Pancreas (tissue), 10 donors: ENCODE measurements at regions not wholly inside any gene's neighbourhood (a gene's known extent, or its start where the extent isn't known, plus 50 kb on each side); places are given as distances from the start of the nearest gene placed in this dataset.

Source experiments
- ATAC-seq, 4 donors: fragments of 200-7000 bp; cut with Tn5 transposase; one replicate each; pipeline versions ENCODE4 v1.8.0 to v1.9.1; 2020; ENCODE audit warnings: mild to moderate bottlenecking in 4 of 4, moderate library complexity in 4 of 4
- DNase-seq, 6 donors: peaks; one replicate each; pipeline ENCODE4 v3.0.0-alpha.2; 2020
- FAIRE-seq: peaks from 2 replicates; lab custom pipeline; 2012; peaks lifted over from hg19 to GRCh38; lab: Jason Lieb, UNC
- H3K27ac ChIP-seq, 4 donors: fragments of 200-600 bp; sonication (generic); 1 replicate in 3 of 4; 2 replicates in 1 of 4; pipeline versions ENCODE4 v1.5.0 to v1.8.0; 2020
- H3K27me3 ChIP-seq, 4 donors: fragments of 200-600 bp; one replicate each; pipeline ENCODE4 v1.8.0; 2021
- H3K36me3 ChIP-seq, 3 donors: fragments of 200-600 bp; sonication (generic) in 1 of 3; one replicate each; pipeline versions ENCODE4 v1.5.0 to v1.8.0; 2020 to 2021
- H3K4me1 ChIP-seq, 3 donors: fragments of 200-600 bp; one replicate each; pipeline ENCODE4 v1.8.0; 2021
- H3K4me3 ChIP-seq, 4 donors: fragments of 200-600 bp; sonication (generic) in 2 of 4; one replicate each; pipeline versions ENCODE4 v1.5.0 to v1.8.0; 2020 to 2021
- H3K9me3 ChIP-seq, 4 donors: fragments of 200-600 bp; one replicate each; pipeline ENCODE4 v1.8.0; 2021
- WGBS, 2 donors: extraction: QIAGEN DNeasy Blood & Tissue Kit; methylation state at CpG; one replicate each; pipeline ENCODE4 v1.1.7; 2013; 5-methylcytosine and 5-hydroxymethylcytosine counted together
- intact Hi-C, 3 donors: fragments of 100-400 bp; cut with DNase I; formaldehyde crosslinking; loops; one replicate each; pipeline versions ENCODE4 v1.11.1 to v1.14.2; 2022
- TF ChIP-seq, protein P1 (sequence below), 4 donors: fragments of 200-600 bp; sonication (generic) in 3 of 4; IDR thresholded peaks; one replicate each; pipeline versions ENCODE4 v1.5.0 to v1.8.0; 2021; ENCODE audit warnings: antibody characterized with exemption in 4 of 4
- donor health status: healthy with polysubstance abuse.
- donor health status: DM: no; HTN: no; CAD: no; lungs with moderate emphysema.
- donor health status: DM: no; HTN: no; CAD: no.
- donor health status: control.
- donor health status: control.
- donor health status: Bipolar disorder and iron deficiency.
- donor health status: DM: yes; HTN: yes; CAD: no.
- donor health status: DM: no; HTN: no; CAD: no.
- donor health status: DM: no; HTN: no; CAD: no.
- donor health status: DM: yes; HTN: yes; CAD: no.

DNA sequence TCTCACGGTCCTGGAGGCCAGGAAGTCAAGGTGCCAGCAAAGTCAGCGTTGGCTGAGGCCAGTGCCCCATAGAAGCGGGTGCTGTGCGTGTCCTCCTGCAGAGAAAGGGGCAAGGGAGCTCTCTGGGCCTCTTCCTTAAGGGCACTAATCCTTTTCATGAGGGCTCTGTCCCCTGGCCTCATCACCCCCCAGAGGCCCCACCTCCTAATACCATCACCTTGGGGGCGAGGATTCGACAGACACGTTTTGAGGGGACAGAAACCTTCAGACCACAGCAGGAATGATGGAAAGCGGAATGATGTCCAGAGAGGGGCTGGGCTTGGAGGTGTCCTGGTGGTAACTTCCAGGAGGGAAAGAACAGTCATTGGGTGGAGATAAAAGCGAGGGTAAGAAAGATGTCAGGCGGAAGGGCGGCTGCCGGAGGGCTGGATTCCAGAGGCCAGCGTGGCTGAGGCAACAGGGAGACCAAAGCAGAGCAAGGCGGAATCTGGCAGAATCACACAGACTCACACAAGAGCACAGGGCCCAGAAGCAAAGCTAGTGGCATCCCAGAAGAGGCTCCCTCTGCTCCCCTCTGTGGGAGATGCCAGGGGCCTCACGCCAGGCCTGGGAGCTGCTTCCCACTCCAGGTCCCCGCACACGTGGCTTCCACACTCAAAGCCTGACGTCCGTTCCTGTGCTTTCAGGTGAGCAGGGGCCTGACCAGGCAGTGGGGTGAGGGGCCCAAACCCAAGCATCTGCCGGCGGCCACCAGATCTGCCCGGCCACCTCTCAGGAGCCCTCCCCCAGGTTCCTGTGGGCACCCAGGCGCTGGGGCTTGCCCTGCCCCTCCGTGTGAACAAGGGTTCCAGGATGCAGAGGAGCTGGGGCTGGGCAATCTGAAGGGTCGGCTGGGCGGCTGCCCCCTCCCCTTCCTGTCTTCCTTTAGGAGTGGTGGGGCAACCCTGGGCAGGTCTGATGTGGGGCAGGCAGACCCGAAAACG, 784.5 kb downstream of the BRD1 start:
- 77 to 78% methylated on average over 28 of the region's 28 CpGs for WGBS, 2 donors
- ATAC-seq, result no peak
- no peak for FAIRE-seq
- DNase-seq, result peak in 1 of 6 donors; percentile 50
- Histone ChIP-seq H3K9me3 (no peaks in the 10 kb centered on the region), H3K36me3 (no peaks in the 10 kb centered on the region), H3K4me3 (no peak overlapping the region), H3K4me1 (no peaks in the 10 kb centered on the region), H3K27me3 (no peaks in the 10 kb centered on the region), H3K27ac (no peak overlapping the region)
- intact Hi-C loops, result loop anchor here in 1 of 3 donors (10.0 kb wide), 1 partner anchor 262 kb away; no protein-coding TSS in a partner anchor
- TF ChIP-seq, protein P1, sequence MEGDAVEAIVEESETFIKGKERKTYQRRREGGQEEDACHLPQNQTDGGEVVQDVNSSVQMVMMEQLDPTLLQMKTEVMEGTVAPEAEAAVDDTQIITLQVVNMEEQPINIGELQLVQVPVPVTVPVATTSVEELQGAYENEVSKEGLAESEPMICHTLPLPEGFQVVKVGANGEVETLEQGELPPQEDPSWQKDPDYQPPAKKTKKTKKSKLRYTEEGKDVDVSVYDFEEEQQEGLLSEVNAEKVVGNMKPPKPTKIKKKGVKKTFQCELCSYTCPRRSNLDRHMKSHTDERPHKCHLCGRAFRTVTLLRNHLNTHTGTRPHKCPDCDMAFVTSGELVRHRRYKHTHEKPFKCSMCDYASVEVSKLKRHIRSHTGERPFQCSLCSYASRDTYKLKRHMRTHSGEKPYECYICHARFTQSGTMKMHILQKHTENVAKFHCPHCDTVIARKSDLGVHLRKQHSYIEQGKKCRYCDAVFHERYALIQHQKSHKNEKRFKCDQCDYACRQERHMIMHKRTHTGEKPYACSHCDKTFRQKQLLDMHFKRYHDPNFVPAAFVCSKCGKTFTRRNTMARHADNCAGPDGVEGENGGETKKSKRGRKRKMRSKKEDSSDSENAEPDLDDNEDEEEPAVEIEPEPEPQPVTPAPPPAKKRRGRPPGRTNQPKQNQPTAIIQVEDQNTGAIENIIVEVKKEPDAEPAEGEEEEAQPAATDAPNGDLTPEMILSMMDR (IDR thresholded peaks at IDR 0.05), result no peak

GRCh38 chr22:49042066-49042465, 785.6 kb downstream of the BRD1 start:
- no peaks in the 10 kb centered on the region for H3K9me3 ChIP-seq
- no peak overlapping the region for H3K27ac ChIP-seq
- TF ChIP-seq, protein P1 (IDR thresholded peaks at IDR 0.05), result no peak
- 71% methylated on average over 6 of the region's 6 CpGs for WGBS, 2 donors
- H3K4me3 ChIP-seq, result no peak overlapping the region
- H3K27me3 ChIP-seq, result no peaks in the 10 kb centered on the region
- FAIRE-seq, result no peak
- no peak for DNase-seq
- no peak for ATAC-seq
- H3K4me1 ChIP-seq, result no peaks in the 10 kb centered on the region
- no peaks in the 10 kb centered on the region for H3K36me3 ChIP-seq
- intact Hi-C loops, result loop anchor here in 1 of 3 donors (10.0 kb wide), 1 partner anchor 263 kb away; no protein-coding TSS in a partner anchor

- H3K4me1 ChIP-seq, result no peaks in the 10 kb centered on the region
- H3K27me3 ChIP-seq, result no peaks in the 10 kb centered on the region
- no peaks in the 10 kb centered on the region for H3K9me3 ChIP-seq
- no peak overlapping the region for H3K4me3 ChIP-seq
- H3K27ac ChIP-seq, result no peak overlapping the region
- WGBS, 2 donors, result 86 to 89% methylated on average over 20 of the region's 20 CpGs
- peak in 1 of 6 donors; percentile 30 for DNase-seq
- no peaks in the 10 kb centered on the region for H3K36me3 ChIP-seq
- intact Hi-C loops, result loop anchor here in 1 of 3 donors (10.0 kb wide), 1 partner anchor 264 kb away; no protein-coding TSS in a partner anchor
- no peak for FAIRE-seq
- no peak for ATAC-seq
- TF ChIP-seq, protein P1 (IDR thresholded peaks at IDR 0.05), result no peak
These were observed 786.8 kb downstream of the BRD1 start for GRCh38 chr22:49040754-49041467.

DNA sequence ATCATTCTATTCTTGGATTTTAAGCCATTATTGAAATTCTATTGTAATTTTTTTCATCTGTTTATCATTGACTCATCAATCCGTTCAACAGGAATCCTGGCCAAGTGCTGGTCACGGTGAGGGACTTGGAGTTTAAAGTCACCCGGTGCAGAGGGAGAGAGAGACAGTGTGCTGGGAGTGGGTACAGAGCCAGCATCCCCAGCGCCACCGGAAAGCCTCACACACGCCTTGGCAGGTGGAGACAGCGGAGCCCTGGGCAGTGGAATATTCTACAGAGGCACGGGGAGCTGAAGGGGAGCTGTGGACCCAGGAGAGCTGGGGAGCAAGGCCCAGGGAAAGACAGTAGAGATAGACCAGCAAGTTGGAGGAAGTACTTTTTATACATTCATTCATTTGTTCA, 787.6 kb downstream of the BRD1 start:
- TF ChIP-seq, protein P1 (IDR thresholded peaks at IDR 0.05), result no peak
- no peak overlapping the region for H3K4me3 ChIP-seq
- H3K27me3 ChIP-seq, result no peaks in the 10 kb centered on the region
- ATAC-seq, result no peak
- intact Hi-C loops, result loop anchor here in 1 of 3 donors (10.0 kb wide), 1 partner anchor 265 kb away; no protein-coding TSS in a partner anchor
- H3K9me3 ChIP-seq, result no peaks in the 10 kb centered on the region
- H3K36me3 ChIP-seq, result no peaks in the 10 kb centered on the region
- no peak for FAIRE-seq
- H3K4me1 ChIP-seq, result no peaks in the 10 kb centered on the region
- peak in 1 of 6 donors; percentile 35 for DNase-seq
- WGBS, 2 donors, result 51 to 52% methylated on average over 8 of the region's 8 CpGs
- H3K27ac ChIP-seq, result no peak overlapping the region
